ENCODE measurements at regions not wholly inside any gene's neighbourhood (a gene's known extent, or its start where the extent isn't known, plus 50 kb on each side); places are given as distances from the start of the nearest gene placed in this dataset.
"Not testable (repeated sequence)": the region's sequence is repeated elsewhere in the genome, so short reads cannot be mapped to it uniquely, and the experiment has no call there.

DNA sequence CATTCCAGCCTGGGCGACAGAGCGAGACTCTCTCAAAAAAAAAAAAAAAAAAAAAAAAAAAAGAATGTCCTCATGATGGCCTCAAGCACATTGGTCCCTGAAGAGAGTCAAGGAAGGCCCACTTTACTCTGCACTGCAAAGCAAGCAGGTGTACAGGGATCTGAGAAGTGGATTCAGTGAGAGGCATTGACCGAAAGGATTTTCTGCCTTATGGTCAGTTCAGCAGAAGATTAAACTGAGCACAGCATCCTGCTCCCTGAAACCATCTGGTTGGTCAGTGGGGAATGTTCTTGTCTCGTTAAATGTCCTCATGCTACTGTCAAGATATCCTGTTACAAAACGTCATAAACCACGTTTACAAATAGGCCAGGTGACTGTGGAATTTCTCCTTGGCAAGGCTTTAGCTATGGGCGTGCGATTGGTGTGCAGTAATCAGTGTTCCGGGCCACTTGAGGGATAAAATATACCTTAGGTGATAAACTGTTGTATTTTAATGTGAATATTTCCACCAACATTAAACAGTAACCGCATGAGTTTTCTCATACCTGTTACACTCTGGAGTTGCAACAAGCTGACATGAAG lies 195.0 kb downstream of the ADRA2C start:
- H3K27me3 ChIP-seq (ENCODE audit: low read depth); H3K27ac ChIP-seq (replicated peaks); DNase-seq; intact Hi-C loops (cut with micrococcal nuclease); H3K4me1 ChIP-seq; H3K9me3 ChIP-seq (replicated peaks); H3K4me3 ChIP-seq; H3K36me3 ChIP-seq: not testable (repeated sequence)

DNA sequence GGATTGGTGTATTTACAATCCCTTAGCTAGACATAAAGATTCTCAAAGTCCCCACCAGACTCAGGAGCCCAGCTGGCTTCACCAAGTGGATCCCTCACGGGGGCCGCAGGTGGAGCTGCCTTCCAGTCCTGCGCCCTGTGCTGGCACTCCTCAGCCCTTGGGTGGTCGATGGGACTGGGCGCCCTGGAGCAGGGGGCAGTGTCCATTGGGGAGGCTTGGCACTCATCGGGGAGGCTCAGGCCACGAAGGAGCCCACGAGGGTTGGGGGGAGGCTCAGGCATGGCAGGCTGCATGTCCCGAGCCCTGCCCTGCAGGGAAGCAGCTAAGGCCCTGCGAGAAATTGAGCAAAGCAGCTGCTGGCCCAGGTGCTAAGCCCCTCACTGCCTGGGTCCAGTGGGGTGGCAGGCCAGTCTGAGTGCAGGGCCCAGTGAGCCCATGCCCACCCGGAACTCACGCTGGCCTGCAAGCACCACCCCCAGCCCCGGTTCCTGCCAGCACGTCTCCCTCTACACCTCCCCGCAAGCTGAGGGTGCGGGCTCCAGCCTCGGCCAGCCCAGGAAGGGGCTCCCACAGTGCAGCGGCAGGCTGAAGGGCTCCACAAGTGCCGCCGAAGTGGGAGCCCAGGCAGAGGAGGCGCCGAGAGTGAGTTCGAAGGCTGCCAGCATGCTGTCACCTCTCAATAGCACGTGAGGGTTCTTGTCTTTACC lies 198.5 kb downstream of the ADRA2C start:
- DNase-seq; H3K36me3 ChIP-seq; intact Hi-C loops (cut with micrococcal nuclease); H3K4me3 ChIP-seq; H3K4me1 ChIP-seq; H3K9me3 ChIP-seq (replicated peaks); H3K27ac ChIP-seq (replicated peaks): not testable (repeated sequence)
- peaks cover 22% of the 10 kb centered on the region for H3K27me3 ChIP-seq (ENCODE audit: low read depth)

- H3K4me1 ChIP-seq; H3K36me3 ChIP-seq; DNase-seq; H3K27ac ChIP-seq (replicated peaks); intact Hi-C loops (cut with micrococcal nuclease); H3K9me3 ChIP-seq (replicated peaks); H3K4me3 ChIP-seq: not testable (repeated sequence)
- peaks cover 29% of the 10 kb centered on the region for H3K27me3 ChIP-seq (ENCODE audit: low read depth)
These were observed 201.0 kb downstream of the ADRA2C start for GRCh38 chr4:3967204-3967603.

DNA sequence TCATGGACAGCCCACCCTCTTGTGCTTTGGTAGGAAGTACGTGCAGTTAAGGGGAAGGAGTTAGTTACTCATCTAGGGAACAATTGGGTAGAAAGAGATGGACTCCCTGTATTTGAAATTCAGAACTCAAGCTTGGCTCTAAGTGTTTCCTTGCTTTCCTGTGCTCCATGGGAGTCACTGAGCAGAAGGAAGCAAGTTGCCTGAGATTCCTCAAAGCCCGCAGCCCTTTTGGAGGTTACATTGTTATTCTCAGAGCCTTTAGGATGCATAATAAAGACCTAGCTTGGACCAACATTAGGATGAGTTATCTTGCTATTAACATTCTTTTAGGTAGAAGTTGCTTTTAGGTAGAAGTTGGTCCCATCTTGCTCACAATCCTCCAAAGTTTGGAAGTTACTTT lies 206.4 kb downstream of the ADRA2C start:
- H3K4me1 ChIP-seq; DNase-seq; H3K4me3 ChIP-seq; H3K36me3 ChIP-seq; H3K9me3 ChIP-seq (replicated peaks); H3K27ac ChIP-seq (replicated peaks); intact Hi-C loops (cut with micrococcal nuclease): not testable (repeated sequence)
- H3K27me3 ChIP-seq (ENCODE audit: low read depth), result peaks cover 49% of the 10 kb centered on the region

- H3K4me1 ChIP-seq; intact Hi-C loops (cut with micrococcal nuclease); H3K4me3 ChIP-seq; H3K9me3 ChIP-seq (replicated peaks); DNase-seq; H3K27ac ChIP-seq (replicated peaks); H3K36me3 ChIP-seq: not testable (repeated sequence)
- peaks cover 43% of the 10 kb centered on the region for H3K27me3 ChIP-seq (ENCODE audit: low read depth)
These were observed 207.5 kb downstream of the ADRA2C start for GRCh38 chr4:3973581-3974200.

DNA sequence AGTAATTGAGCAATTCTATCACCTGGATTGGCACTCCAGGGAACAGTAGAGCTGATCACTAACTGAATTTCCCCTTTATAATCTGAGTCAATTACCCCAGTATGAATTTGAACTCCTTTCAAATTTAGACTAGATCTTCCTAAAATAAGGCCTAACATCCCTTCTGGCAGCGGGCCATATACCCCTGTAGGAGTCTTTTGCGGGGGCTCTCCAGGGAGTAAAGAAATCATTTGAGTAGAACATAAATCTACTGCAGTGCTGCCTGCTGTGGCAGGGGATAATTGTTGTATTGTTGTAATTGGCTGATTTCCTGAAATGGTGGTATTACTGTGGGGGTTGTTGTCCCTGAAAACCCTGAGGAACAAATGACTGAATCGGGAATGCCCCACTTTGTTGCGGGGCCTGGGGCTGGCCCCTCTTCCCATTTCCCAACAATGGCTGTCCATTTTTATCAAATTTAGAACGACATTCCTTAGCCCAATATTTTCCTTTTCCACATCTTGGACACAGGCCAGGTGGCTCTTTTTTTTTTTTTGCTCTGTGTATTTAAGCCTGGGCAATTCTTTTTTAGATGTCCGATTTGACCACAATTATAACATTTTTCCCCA lies 217.4 kb downstream of the ADRA2C start:
- H3K27ac ChIP-seq (replicated peaks); H3K9me3 ChIP-seq (replicated peaks); DNase-seq; H3K36me3 ChIP-seq; H3K4me3 ChIP-seq; H3K4me1 ChIP-seq; intact Hi-C loops (cut with micrococcal nuclease); H3K27me3 ChIP-seq (ENCODE audit: low read depth): not testable (repeated sequence)

GRCh38 chr4:3984796-3985195 lies 218.6 kb downstream of the ADRA2C start:
- H3K36me3 ChIP-seq; H3K27ac ChIP-seq (replicated peaks); H3K4me1 ChIP-seq; H3K4me3 ChIP-seq; intact Hi-C loops (cut with micrococcal nuclease); H3K9me3 ChIP-seq (replicated peaks); H3K27me3 ChIP-seq (ENCODE audit: low read depth): not testable (repeated sequence)
- DNase-seq, result peak; percentile 13
- TF ChIP-seq CTCF (IDR thresholded peaks at IDR 0.05; ENCODE audit: borderline replicate concordance), result peak; percentile 56

GRCh38 chr4:3986412-3986811 lies 220.2 kb downstream of the ADRA2C start:
- H3K9me3 ChIP-seq (replicated peaks); intact Hi-C loops (cut with micrococcal nuclease); DNase-seq; H3K4me3 ChIP-seq; H3K4me1 ChIP-seq; H3K27ac ChIP-seq (replicated peaks); H3K36me3 ChIP-seq: not testable (repeated sequence)
- H3K27me3 ChIP-seq (ENCODE audit: low read depth), result peaks cover 15% of the 10 kb centered on the region

DNA sequence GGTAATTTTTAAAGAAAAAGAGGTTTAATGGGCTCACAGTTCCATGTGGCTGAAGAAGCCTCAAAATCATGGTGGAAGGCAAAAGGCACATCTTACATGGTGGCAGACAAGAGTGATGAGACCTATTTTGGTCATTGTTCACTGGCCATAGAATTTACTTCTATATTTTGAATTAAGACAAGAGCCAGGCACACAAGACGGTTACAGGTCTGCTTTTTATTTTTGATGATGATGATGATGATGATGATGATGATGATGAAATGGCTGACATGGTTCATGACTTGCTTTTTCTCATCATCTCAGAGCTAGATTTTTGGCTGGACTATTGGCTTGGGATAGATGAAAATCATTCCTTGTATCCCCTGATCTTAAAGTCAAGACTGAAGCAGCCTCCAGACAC lies 229.3 kb downstream of the OTOP1 start:
- H3K9me3 ChIP-seq (replicated peaks); H3K27ac ChIP-seq (replicated peaks); H3K4me3 ChIP-seq; H3K36me3 ChIP-seq; DNase-seq; H3K4me1 ChIP-seq; intact Hi-C loops (cut with micrococcal nuclease): not testable (repeated sequence)
- peaks cover 15% of the 10 kb centered on the region for H3K27me3 ChIP-seq (ENCODE audit: low read depth)

DNA sequence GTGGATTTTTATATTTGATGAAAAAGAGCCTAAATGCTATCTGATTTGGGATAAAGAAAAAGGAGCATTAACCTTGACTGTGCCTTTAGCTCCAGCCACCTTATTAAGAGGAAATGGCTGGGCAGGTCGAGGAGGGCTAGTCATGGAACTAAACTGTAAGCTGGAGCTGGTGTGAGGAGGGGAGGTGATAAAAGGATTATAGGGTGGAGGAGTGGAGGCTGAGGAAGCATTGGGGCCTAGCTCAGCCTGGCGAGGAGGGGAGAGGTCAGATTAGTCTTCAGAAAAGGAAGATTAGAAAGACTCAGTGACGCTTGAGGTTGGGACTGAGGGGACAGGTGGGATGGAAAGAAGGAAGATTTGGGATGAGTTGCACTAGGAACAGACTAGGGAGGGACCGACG lies 222.7 kb downstream of the OTOP1 start:
- H3K27me3 ChIP-seq (ENCODE audit: low read depth); H3K27ac ChIP-seq (replicated peaks); H3K36me3 ChIP-seq; intact Hi-C loops (cut with micrococcal nuclease); H3K4me1 ChIP-seq; H3K4me3 ChIP-seq; DNase-seq; H3K9me3 ChIP-seq (replicated peaks): not testable (repeated sequence)

DNA sequence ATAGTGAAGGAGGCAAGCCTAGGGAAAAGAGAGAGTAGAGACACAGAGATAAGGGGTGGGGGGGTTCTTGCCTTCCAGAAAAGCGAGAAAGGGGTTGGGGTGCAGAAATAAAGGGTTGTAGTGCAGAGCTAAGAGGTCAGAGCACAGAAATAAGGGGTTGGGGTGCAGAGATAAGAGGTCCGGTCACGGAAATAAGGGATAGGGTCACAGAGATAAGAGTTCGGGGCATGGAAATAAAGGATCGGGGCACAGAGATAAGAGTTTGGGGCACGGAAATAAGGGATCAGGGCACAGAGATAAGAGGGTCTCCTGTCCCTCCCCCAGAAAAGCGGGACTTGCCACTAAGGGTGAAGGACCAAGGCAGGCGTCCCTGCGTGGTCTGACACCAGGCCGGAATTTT lies 222.0 kb downstream of the OTOP1 start:
- H3K9me3 ChIP-seq (replicated peaks); intact Hi-C loops (cut with micrococcal nuclease); DNase-seq; H3K36me3 ChIP-seq; H3K27me3 ChIP-seq (ENCODE audit: low read depth); H3K4me3 ChIP-seq; H3K27ac ChIP-seq (replicated peaks); H3K4me1 ChIP-seq: not testable (repeated sequence)

- not testable (repeated sequence) for DNase-seq
These were observed 220.4 kb downstream of the OTOP1 start for GRCh38 chr4:4006356-4006755.

GRCh38 chr4:4019071-4019470 lies 207.7 kb downstream of the OTOP1 start:
- intact Hi-C loops (cut with micrococcal nuclease); H3K4me3 ChIP-seq; H3K36me3 ChIP-seq; H3K27ac ChIP-seq (replicated peaks); H3K4me1 ChIP-seq; H3K9me3 ChIP-seq (replicated peaks); DNase-seq: not testable (repeated sequence)
- H3K27me3 ChIP-seq (ENCODE audit: low read depth), result peaks cover 21% of the 10 kb centered on the region

More at GRCh38 chr4:4006356-4006755, 220.4 kb downstream of the OTOP1 start:
- H3K36me3 ChIP-seq; H3K27ac ChIP-seq (replicated peaks); H3K4me1 ChIP-seq; H3K27me3 ChIP-seq (ENCODE audit: low read depth); intact Hi-C loops (cut with micrococcal nuclease); H3K9me3 ChIP-seq (replicated peaks); H3K4me3 ChIP-seq: not testable (repeated sequence)

Data from left ventricle myocardium inferior (tissue), 1 donor.